ENCODE measurements at regions not wholly inside any gene's neighbourhood (a gene's known extent, or its start where the extent isn't known, plus 50 kb on each side); places are given as distances from the start of the nearest gene placed in this dataset.

GRCh38 chr14:46245276-46245675 is 406.3 kb downstream of the RPL10L start:
- TF ChIP-seq CTCF (IDR thresholded peaks at IDR 0.05; ENCODE audit: low read depth, low read length): no peak
- TF ChIP-seq MAX (IDR thresholded peaks at IDR 0.05; ENCODE audit: low read depth, low read length): no peak
- no peak for TF ChIP-seq MYC (IDR thresholded peaks at IDR 0.05; ENCODE audit: low read depth, low read length)
- TF ChIP-seq POLR2A (IDR thresholded peaks at IDR 0.05; ENCODE audit: extremely low read depth, insufficient read length): no peak
- no peak for DNase-seq (ENCODE audit: low read depth)
- no peak overlapping the region for H3K4me3 ChIP-seq (ENCODE audit: low read depth, low read length)

GRCh38 chr14:46233786-46234185 is 417.8 kb downstream of the RPL10L start:
- DNase-seq (ENCODE audit: low read depth): no peak
- H3K4me3 ChIP-seq (ENCODE audit: low read depth, low read length): no peak overlapping the region
- TF ChIP-seq MAX (IDR thresholded peaks at IDR 0.05; ENCODE audit: low read depth, low read length): no peak
- no peak for TF ChIP-seq POLR2A (IDR thresholded peaks at IDR 0.05; ENCODE audit: extremely low read depth, insufficient read length)
- no peak for TF ChIP-seq CTCF (IDR thresholded peaks at IDR 0.05; ENCODE audit: low read depth, low read length)
- TF ChIP-seq MYC (IDR thresholded peaks at IDR 0.05; ENCODE audit: low read depth, low read length): no peak

GRCh38 chr14:46230540-46230939 is 421.0 kb downstream of the RPL10L start:
- no peak overlapping the region for H3K4me3 ChIP-seq (ENCODE audit: low read depth, low read length)
- TF ChIP-seq POLR2A (IDR thresholded peaks at IDR 0.05; ENCODE audit: extremely low read depth, insufficient read length) (no peak), MAX (IDR thresholded peaks at IDR 0.05; ENCODE audit: low read depth, low read length) (no peak), CTCF (IDR thresholded peaks at IDR 0.05; ENCODE audit: low read depth, low read length) (no peak)
- no peak for DNase-seq (ENCODE audit: low read depth)

GRCh38 chr14:46215801-46216200 is 435.8 kb downstream of the RPL10L start:
- no peak for TF ChIP-seq CTCF (IDR thresholded peaks at IDR 0.05; ENCODE audit: low read depth, low read length)
- TF ChIP-seq POLR2A (IDR thresholded peaks at IDR 0.05; ENCODE audit: extremely low read depth, insufficient read length): no peak
- no peak for TF ChIP-seq MAX (IDR thresholded peaks at IDR 0.05; ENCODE audit: low read depth, low read length)
- TF ChIP-seq MYC (IDR thresholded peaks at IDR 0.05; ENCODE audit: low read depth, low read length): no peak
- DNase-seq (ENCODE audit: low read depth): no peak
- no peak overlapping the region for H3K4me3 ChIP-seq (ENCODE audit: low read depth, low read length)

GRCh38 chr14:46198676-46199075 is 452.9 kb downstream of the RPL10L start:
- no peak for DNase-seq (ENCODE audit: low read depth)

More at GRCh38 chr14:46198676-46199075, 452.9 kb downstream of the RPL10L start:
- no peak for TF ChIP-seq POLR2A (IDR thresholded peaks at IDR 0.05; ENCODE audit: extremely low read depth, insufficient read length)
- no peak for TF ChIP-seq CTCF (IDR thresholded peaks at IDR 0.05; ENCODE audit: low read depth, low read length)
- TF ChIP-seq MAX (IDR thresholded peaks at IDR 0.05; ENCODE audit: low read depth, low read length): no peak
- TF ChIP-seq MYC (IDR thresholded peaks at IDR 0.05; ENCODE audit: low read depth, low read length): no peak
- no peak overlapping the region for H3K4me3 ChIP-seq (ENCODE audit: low read depth, low read length)

Data from NB4 (cell line).